ENCODE measurements at regions not wholly inside any gene's neighbourhood (a gene's known extent, or its start where the extent isn't known, plus 50 kb on each side); places are given as distances from the start of the nearest gene placed in this dataset.
"Not testable (repeated sequence)": the region's sequence is repeated elsewhere in the genome, so short reads cannot be mapped to it uniquely, and the experiment has no call there.

DNA sequence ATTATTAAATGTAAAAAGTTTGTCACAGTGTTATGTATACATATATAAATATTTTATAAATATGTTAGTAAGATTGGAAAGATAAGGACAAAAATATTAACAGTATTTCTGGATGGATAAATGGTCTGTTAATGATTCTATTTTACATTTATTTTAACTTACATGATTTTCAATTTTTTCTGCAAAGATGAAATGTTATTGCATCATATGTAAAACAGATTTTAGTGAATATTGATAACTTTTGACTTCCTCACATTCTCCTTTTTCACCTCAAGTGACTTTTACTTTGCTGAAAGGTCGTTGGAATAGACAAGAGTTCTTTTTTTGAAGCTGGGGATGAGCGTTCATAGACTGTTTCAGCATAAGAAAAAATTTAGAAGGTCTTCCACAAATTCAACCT, 1554.7 kb upstream of the TENM4 start:
- DNase-seq, result no peak

- no peak for DNase-seq
These were observed 1552.7 kb upstream of the TENM4 start for GRCh38 chr11:80993536-80993935.

DNA sequence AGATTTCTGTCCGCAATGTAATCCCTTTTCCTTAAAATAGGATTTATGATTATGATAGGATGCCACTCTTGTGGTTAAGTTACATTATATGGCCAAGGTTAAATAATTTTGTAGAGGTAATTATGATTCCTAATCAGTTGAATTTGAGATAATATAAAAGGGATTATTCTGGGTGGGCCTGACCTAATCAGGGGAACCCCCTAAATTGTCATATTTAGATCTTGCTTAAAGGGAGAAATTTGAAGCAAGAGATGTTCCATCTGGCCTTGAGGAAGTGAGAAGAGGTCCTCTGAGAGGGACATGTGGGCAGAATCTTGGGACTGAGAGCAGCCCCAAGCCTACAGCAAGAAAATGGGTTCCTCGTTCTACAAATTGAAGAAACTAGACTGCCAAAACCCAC, 1550.1 kb upstream of the TENM4 start:
- no peak for DNase-seq

GRCh38 chr11:80987171-80987570, 1546.3 kb upstream of the TENM4 start:
- DNase-seq, result no peak

DNA sequence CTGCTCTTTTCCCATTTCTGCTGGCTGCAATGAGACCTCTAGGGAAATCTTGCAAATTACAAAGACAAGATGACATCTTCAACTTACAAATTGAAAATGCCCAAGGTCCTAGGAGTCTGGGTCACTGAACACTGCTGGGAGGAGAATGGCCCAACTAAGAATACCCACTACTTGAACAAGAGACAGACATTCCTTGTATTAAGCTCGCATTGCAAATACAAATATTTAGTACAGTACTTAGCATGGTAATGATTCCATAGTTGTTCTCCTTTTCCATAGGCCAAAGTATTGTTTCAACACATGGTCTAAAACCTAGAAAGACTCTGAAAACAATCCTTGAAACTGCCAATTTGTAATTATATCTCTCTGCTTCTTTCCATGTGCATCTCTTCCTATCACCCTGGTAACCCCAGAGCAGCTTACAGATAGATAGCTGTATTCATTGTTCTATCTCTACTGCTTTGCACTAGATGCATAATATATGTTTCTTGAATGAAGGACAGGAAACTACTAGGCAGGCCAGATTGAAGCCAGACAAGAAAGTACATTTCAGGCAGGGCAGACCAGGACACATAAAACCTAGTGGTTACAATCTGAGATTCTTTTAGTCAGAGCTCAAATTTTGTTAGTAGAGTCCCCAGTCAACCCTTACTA, 1545.7 kb upstream of the TENM4 start:
- no peak for DNase-seq

- DNase-seq, result no peak
These were observed 1539.4 kb upstream of the TENM4 start for GRCh38 chr11:80980227-80980626.

DNA sequence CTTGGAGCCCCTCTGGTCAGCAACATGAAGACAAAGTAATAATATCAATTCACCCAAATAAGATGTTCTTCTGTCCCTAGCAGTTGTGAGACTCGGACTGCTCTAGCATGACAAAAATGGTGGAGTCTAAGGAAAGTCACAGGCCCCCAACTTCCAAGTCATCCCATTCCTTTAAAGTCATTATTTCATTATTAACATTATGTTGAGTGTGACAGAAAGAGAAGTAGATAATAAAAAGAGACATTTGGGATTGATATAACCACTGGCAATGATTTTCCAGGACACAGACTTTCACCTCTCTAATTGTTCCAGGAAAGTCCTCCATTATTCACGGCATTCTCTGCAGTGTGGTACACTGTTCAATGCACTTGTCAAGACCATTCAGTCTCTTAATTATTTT, 1533.0 kb upstream of the TENM4 start:
- no peak for DNase-seq

DNA sequence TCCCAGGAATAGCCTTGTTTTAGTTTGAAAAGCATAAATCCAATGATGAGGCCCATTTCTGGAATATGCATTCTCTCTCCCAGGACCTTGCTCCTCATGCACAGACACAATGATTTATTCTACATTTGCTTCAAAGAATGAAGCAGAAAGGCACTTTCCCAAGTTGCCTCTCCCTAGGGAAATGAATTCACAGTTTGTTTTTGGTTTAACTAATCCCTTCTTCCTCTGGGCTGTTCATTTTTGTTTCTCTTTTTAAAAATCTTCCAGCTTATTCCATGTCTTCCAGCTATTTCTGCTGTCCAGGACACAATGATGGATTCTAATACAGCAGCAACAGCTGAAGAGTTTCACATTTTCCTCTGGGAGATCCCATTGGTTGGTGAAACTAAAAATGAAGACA, 1529.2 kb upstream of the TENM4 start:
- DNase-seq, result no peak

DNA sequence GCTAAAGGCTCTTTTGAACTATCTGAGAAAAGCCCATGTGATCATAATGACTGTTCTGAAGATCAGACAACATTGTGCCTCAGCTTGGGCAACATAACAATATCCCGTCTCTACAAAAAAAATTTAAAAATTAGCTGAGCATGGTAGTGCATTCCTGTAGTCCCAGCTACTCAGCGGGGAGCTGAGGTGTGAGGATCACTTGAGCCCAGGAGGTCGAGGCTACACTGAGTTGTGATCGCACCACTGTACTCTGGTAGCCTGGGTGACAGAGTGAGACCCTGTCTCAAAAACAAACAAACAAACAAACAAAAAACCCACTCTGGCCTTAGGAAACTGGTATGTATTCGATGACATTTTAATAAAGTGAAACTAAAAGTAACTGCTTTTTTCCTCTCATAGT, 1526.8 kb upstream of the TENM4 start:
- DNase-seq, result no peak

GRCh38 chr11:80960381-80961029, 1519.7 kb upstream of the TENM4 start:
- DNase-seq, result no peak

DNA sequence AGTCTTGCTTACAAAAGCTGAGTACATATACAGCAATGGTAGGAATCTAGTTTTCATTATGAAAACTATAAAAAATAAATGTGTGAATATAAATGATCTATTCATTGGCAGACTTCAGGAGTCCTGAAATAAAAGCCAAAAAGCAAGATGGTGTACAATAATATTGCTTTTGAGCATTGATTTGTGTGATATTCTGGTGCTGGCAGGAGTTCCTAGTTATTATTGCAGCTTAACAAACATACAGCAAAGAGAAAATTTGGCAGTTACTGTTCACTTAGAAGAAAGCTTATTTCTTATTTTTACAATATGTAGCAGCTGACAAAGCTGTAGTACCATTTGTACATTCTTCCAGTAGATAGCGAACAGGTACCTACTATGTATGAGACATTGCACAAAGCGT, 1518.9 kb upstream of the TENM4 start:
- no peak for DNase-seq

- DNase-seq, result no peak
These were observed 1518.2 kb upstream of the TENM4 start for GRCh38 chr11:80958987-80959386.

DNA sequence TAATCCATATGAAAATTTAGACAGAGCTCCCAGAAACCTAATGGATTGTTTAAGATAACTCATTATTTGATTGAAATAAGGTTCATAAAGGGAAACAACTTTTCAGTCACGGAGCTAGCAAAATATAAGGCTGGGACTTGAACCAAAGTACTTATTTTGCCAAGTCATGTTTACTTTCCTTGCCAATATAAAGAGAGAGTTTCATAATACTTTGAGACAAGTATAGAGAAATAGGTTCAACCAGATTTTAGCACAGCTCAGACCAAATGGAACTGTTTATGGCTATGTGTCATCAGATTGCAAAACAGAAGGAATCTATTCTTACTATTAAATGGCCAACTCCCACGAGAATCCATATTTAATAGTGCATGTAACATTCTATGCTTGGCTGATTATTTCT, 1517.5 kb upstream of the TENM4 start:
- no peak for DNase-seq

DNA sequence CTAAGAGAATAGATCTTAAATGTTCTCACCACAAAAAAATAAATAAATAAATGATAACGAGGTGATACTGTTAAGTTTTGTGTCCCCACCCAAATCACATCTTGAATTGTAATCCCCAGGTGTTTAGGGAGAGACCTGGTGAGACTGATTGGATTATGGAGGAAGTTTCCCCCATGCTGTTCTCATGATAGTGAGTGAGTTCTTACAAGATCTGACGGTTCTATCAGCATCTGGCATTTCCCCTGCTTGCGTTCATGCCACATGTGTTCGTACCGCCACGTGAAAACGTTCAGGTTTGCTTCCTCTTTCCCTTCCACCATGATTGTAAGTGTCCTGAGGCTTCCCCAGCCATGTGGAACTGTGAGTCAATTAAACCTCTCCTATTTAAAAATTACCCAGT, 1514.8 kb upstream of the TENM4 start:
- no peak for DNase-seq

DNA sequence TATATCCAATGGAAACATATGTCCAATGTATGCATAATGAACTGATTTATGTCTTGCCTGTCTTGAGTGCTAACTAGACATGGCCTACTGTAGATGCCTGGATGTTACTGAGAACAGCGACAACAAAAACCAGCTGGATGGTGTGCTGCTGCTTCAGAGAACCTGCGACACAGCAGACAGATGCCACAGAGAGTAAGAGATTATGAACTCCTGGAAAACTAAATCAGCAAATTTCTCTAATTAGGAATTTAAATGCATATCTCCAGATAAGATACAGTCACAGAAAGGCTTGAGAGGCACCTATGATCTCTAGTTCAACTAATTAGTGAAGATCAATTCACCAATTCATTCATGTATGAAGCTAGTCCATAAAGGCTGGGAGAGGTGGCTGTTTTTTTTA, 1508.0 kb upstream of the TENM4 start:
- DNase-seq, result no peak

GRCh38 chr11:80944758-80945157, 1503.9 kb upstream of the TENM4 start:
- no peak for DNase-seq

DNA sequence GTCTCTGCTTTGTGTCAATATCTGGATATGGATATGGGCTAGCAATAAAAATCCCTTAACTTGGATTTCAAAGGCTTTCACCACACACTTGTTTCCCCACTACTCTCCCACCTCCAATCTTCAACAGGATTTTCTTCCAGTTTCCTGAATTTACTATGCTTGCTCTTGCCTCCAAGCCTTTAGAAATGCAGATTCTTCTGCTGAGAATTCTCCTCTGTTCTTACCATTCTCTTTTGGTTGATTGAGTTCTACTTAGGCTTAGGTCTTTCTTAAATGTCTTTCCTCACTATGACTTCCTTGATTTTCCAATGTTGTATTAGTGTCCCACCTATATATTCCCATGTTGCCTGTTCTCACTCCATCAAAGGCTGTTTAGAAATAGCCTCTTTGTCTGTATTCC, 1502.4 kb upstream of the TENM4 start:
- DNase-seq, result no peak

DNA sequence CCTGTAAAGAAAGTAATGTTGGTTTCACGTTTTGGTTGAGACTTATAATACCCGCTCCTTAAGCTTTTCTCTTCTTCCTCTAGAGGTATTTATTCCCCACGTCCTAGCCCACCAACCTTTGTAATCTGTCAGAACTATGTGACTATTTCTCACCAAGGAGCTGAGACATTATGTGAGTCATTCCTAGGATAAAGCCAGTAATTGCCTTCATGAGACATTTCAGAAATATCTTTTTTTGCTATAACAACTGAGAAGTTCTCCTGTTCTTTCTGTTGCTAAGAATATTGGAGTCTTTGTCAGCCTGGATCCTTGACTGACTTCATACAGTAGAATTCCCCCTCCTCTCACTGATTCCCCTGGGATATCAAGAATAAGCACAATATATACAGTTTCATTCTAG, 1497.0 kb upstream of the TENM4 start:
- DNase-seq, result no peak

- DNase-seq, result no peak
These were observed 1489.2 kb upstream of the TENM4 start for GRCh38 chr11:80930038-80930437.

GRCh38 chr11:80929031-80929805, 1488.4 kb upstream of the TENM4 start:
- no peak for DNase-seq

DNA sequence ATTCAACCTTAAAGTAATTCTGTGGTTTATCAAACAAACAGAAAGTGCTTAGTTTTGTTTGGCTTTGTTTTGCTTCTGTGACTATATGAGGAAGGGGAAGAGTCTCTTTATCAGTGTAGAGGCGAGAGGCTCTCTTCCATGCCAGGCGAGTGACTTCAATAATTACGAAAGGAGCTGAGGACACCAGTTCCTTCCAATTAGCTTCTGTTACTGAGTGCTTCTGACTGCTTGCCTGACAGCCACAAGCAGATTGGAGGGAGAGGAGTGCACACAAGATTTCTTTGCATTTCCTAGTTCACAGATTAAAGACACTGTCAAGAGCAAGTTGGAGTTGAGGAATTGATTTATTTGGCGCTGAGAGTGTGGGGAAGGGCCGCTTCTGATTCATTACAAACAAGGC, 1484.5 kb upstream of the TENM4 start:
- DNase-seq, result no peak

- DNase-seq, result not testable (repeated sequence)
These were observed 1480.5 kb upstream of the TENM4 start for GRCh38 chr11:80921310-80921709.

DNA sequence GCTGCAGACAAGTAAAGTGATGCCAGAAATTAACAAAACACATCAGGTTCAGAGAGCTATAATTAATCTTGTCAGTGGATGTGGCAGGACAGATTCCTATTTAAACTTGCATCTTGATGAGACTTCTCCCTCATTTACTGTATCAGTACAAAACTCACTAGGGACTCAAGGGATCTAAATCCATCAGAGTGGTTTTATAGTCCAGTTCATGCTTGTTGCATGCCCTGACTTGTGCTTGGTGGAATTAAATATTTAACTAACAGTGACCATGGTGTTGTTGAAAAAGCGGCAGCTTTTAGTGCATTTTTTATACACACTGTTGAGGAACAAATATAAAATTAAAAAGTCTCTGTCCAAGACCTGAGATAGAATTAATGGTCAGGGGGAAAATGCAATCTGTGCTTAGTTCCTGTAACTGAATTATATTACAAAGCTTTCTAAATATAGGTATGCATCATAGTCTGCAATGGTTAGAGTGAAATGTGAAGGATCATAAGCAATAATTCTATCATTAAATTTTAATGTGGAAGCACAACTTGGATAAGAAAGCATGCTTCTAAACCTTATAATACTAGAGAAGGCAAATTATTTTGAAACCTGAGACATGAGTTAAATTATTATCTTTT, 1475.5 kb upstream of the TENM4 start:
- DNase-seq, result no peak

DNA sequence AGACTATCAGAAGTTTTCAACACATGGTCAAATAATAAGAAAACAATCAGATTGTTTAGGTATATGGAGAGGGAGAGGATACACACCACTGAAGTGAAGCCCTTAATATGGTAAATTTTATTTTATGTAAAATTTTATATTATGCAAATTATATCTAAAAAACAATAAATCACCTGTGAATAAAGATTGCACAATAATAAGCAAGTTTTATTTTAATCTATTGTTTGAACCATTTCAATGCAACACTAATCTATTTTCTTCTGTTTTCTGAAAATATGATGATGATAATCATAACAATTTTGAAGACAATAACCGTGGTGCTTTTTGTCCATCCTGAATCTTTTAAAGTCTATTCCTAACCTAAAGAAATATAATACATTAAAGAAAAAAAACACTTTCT, 1473.5 kb upstream of the TENM4 start:
- DNase-seq, result no peak
